Trophoblast cell (in vitro differentiated cells and primary cell): ENCODE measurements at regions not wholly inside any gene's neighbourhood (a gene's known extent, or its start where the extent isn't known, plus 50 kb on each side); places are given as distances from the start of the nearest gene placed in this dataset.

Experiments used
- DNase-seq, 2 donors: peaks; one replicate each; pipeline ENCODE4 v3.0.0-alpha.2; 2016
- H2AFZ ChIP-seq: 2 replicates; pipeline ENCODE4 v1.6.1; 2013; ENCODE audit warnings: low read length, moderate library complexity, mild to moderate bottlenecking; ENCODE audit not compliant: insufficient read depth, poor library complexity
- H2AK5ac ChIP-seq: 2 replicates; pipeline ENCODE4 v1.6.1; 2013; ENCODE audit warnings: mild to moderate bottlenecking, low read length
- H2BK120ac ChIP-seq: 2 replicates; pipeline ENCODE4 v1.6.1; 2013; ENCODE audit warnings: low read length, mild to moderate bottlenecking, moderate library complexity; ENCODE audit not compliant: insufficient read depth, poor library complexity
- H2BK12ac ChIP-seq: 2 replicates; pipeline ENCODE4 v1.6.1; 2013; ENCODE audit warnings: mild to moderate bottlenecking, low read length, moderate library complexity
- H2BK5ac ChIP-seq: 2 replicates; pipeline ENCODE4 v1.6.1; 2013; ENCODE audit warnings: low read length, low read depth, moderate library complexity, mild to moderate bottlenecking; ENCODE audit not compliant: poor library complexity
- H3K14ac ChIP-seq: 2 replicates; pipeline ENCODE4 v1.6.1; 2013; ENCODE audit warnings: mild to moderate bottlenecking, low read length
- H3K18ac ChIP-seq: 2 replicates; pipeline ENCODE4 v1.6.1; 2013; ENCODE audit warnings: mild to moderate bottlenecking, low read length
- H3K23ac ChIP-seq: 2 replicates; pipeline ENCODE4 v1.6.1; 2013; ENCODE audit warnings: low read length
- H3K27ac ChIP-seq: 2 replicates; pipeline ENCODE4 v1.5.1; 2013; ENCODE audit warnings: low read depth, mild to moderate bottlenecking, inconsistent platforms, low read length, moderate library complexity
- H3K27me3 ChIP-seq: 2 replicates; pipeline ENCODE4 v1.6.1; 2013; ENCODE audit warnings: inconsistent platforms, mild to moderate bottlenecking, low read length, moderate library complexity; ENCODE audit not compliant: insufficient read depth
- H3K36me3 ChIP-seq, 2 experiments: 1 replicate in 1 of 2; 2 replicates in 1 of 2; pipeline ENCODE4 v1.6.1; 2013; ENCODE audit warnings: low read length in 2 of 2, mild to moderate bottlenecking in 2 of 2, moderate library complexity in 1 of 2; ENCODE audit not compliant: insufficient read depth in 2 of 2, control insufficient read depth in 1 of 2
- H3K4ac ChIP-seq: 2 replicates; pipeline ENCODE4 v1.6.1; 2013; ENCODE audit warnings: low read depth, mild to moderate bottlenecking, low read length, moderate library complexity
- H3K4me1 ChIP-seq, 2 experiments: 1 replicate in 1 of 2; 2 replicates in 1 of 2; pipeline ENCODE4 v1.6.1; 2013; ENCODE audit warnings: low read length in 2 of 2, mild to moderate bottlenecking in 2 of 2, moderate library complexity in 1 of 2; ENCODE audit not compliant: insufficient read depth in 2 of 2, control insufficient read depth in 1 of 2
- H3K4me2 ChIP-seq: 2 replicates; pipeline ENCODE4 v1.6.1; 2013; ENCODE audit warnings: inconsistent platforms, mild to moderate bottlenecking, low read length, moderate library complexity
- H3K4me3 ChIP-seq: 2 replicates; pipeline ENCODE4 v1.5.1; 2013; ENCODE audit warnings: mild to moderate bottlenecking, low read depth, low read length, inconsistent platforms
- H3K79me1 ChIP-seq: one replicate; pipeline ENCODE4 v1.6.1; 2013; ENCODE audit warnings: low read length
- H3K79me2 ChIP-seq: 2 replicates; pipeline ENCODE4 v1.6.1; 2013; ENCODE audit warnings: low read length, mild to moderate bottlenecking; ENCODE audit not compliant: control insufficient read depth, insufficient read depth, poor library complexity
- H3K9ac ChIP-seq: 2 replicates; pipeline ENCODE4 v1.6.1; 2013; ENCODE audit warnings: mild to moderate bottlenecking, low read length
- H3K9me3 ChIP-seq: 2 replicates; pipeline ENCODE4 v1.6.1; 2013; ENCODE audit warnings: low read depth, mild to moderate bottlenecking, control low read depth, inconsistent platforms, low read length; ENCODE audit not compliant: insufficient read depth
- H4K12ac ChIP-seq: 2 replicates; pipeline ENCODE4 v1.6.1; 2013; ENCODE audit warnings: low read depth, mild to moderate bottlenecking, low read length, moderate library complexity
- H4K8ac ChIP-seq: 2 replicates; pipeline ENCODE4 v1.6.1; 2013; ENCODE audit warnings: low read depth, mild to moderate bottlenecking, low read length, moderate library complexity
- H4K91ac ChIP-seq: one replicate; pipeline ENCODE4 v1.6.1; 2013; ENCODE audit warnings: low read depth, mild to moderate bottlenecking, low read length, moderate library complexity
- WGBS: extraction: QIAGEN DNeasy Blood & Tissue Kit; methylation state at CpG from one replicate; pipeline ENCODE4 v1.1.7; 2013; ENCODE audit warnings: missing lambda C conversion rate; ENCODE audit not compliant: insufficient read length, insufficient coverage; ENCODE audit errors: extremely low coverage; 5-methylcytosine and 5-hydroxymethylcytosine counted together

DNA sequence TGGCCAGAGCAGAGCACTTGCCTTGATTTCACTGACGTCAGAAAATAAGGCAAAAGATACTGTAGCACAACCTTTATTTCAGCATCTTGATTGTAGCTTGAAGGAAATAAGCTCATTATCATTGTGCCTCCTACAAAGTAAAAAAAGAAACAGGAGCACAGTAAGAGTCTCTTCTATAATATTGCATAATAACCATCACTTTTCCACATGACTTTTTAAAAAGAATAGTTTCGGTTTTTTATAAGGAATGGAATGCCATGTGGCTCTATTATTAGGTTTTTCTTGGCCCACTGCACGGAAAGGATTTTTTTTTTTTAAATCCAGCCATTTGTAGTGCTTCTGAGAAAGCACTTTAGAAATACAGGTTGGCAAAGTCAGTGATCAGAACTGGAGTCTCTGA, 655.3 kb downstream of the LRRC70 start:
- H3K4me1 ChIP-seq: no peaks in the 10 kb centered on the region
- H3K4ac ChIP-seq: no peak overlapping the region
- WGBS: no CpG with 5 or more reads among the region's 3 CpGs
- no peak overlapping the region for H3K4me2 ChIP-seq
- H3K27ac ChIP-seq: no peak overlapping the region
- H3K36me3 ChIP-seq: no peaks in the 10 kb centered on the region
- no peaks in the 10 kb centered on the region for H3K27me3 ChIP-seq
- no peak overlapping the region for H2AK5ac ChIP-seq
- no peak overlapping the region for H2BK12ac ChIP-seq
- H3K79me1 ChIP-seq: no peaks in the 10 kb centered on the region
- H4K8ac ChIP-seq: no peak overlapping the region
- H3K14ac ChIP-seq: no peak overlapping the region
- H4K12ac ChIP-seq: no peak overlapping the region
- no peak overlapping the region for H4K91ac ChIP-seq
- H3K4me3 ChIP-seq: no peak overlapping the region
- no peaks in the 10 kb centered on the region for H3K79me2 ChIP-seq
- no peak overlapping the region for H2BK5ac ChIP-seq
- H3K9me3 ChIP-seq: no peaks in the 10 kb centered on the region
- no peak overlapping the region for H2BK120ac ChIP-seq
- no peak overlapping the region for H3K18ac ChIP-seq
- no peak overlapping the region for H3K9ac ChIP-seq
- H2AFZ ChIP-seq: no peak overlapping the region
- no peak for DNase-seq
- no peak overlapping the region for H3K23ac ChIP-seq

- Histone ChIP-seq H3K9me3 (no peaks in the 10 kb centered on the region), H3K27me3 (no peaks in the 10 kb centered on the region), H2AFZ (no peak overlapping the region), H3K9ac (no peak overlapping the region), H2BK12ac (no peak overlapping the region), H3K4ac (no peak overlapping the region), H2BK120ac (no peak overlapping the region), H2AK5ac (no peak overlapping the region), H3K4me3 (no peak overlapping the region), H3K14ac (no peak overlapping the region), H3K27ac (no peak overlapping the region), H3K36me3 (no peaks in the 10 kb centered on the region), H3K4me1 (no peaks in the 10 kb centered on the region), H3K18ac (no peak overlapping the region), H4K8ac (no peak overlapping the region), H2BK5ac (no peak overlapping the region), H3K23ac (no peak overlapping the region), H3K79me1 (no peaks in the 10 kb centered on the region), H3K4me2 (no peak overlapping the region), H4K12ac (no peak overlapping the region), H3K79me2 (no peaks in the 10 kb centered on the region), H4K91ac (no peak overlapping the region)
- DNase-seq: no peak
- WGBS: no CpG with 5 or more reads among the region's 1 CpG
These were observed 654.7 kb downstream of the LRRC70 start for GRCh38 chr5:63233361-63233760.

GRCh38 chr5:63230754-63231153, 652.1 kb downstream of the LRRC70 start:
- no peak overlapping the region for H3K9ac ChIP-seq
- no peaks in the 10 kb centered on the region for H3K36me3 ChIP-seq
- no peaks in the 10 kb centered on the region for H3K79me1 ChIP-seq
- H3K23ac ChIP-seq: no peak overlapping the region
- no peak overlapping the region for H3K4me2 ChIP-seq
- no peaks in the 10 kb centered on the region for H3K79me2 ChIP-seq
- H3K4me1 ChIP-seq: no peaks in the 10 kb centered on the region
- no peak overlapping the region for H2AFZ ChIP-seq
- no peak overlapping the region for H4K91ac ChIP-seq
- H2BK120ac ChIP-seq: no peak overlapping the region
- H4K12ac ChIP-seq: no peak overlapping the region
- DNase-seq: no peak
- no peak overlapping the region for H4K8ac ChIP-seq
- H2BK5ac ChIP-seq: no peak overlapping the region
- no peak overlapping the region for H3K27ac ChIP-seq
- no peaks in the 10 kb centered on the region for H3K27me3 ChIP-seq
- no CpG with 5 or more reads among the region's 2 CpGs for WGBS
- no peak overlapping the region for H2BK12ac ChIP-seq
- no peak overlapping the region for H3K18ac ChIP-seq
- no peak overlapping the region for H3K14ac ChIP-seq
- H3K4me3 ChIP-seq: no peak overlapping the region
- H3K4ac ChIP-seq: no peak overlapping the region
- H3K9me3 ChIP-seq: no peaks in the 10 kb centered on the region
- no peak overlapping the region for H2AK5ac ChIP-seq

- no peak for DNase-seq
- Histone ChIP-seq H3K27me3 (no peaks in the 10 kb centered on the region), H2AFZ (no peak overlapping the region), H2AK5ac (no peak overlapping the region), H3K27ac (no peak overlapping the region), H3K23ac (no peak overlapping the region), H4K12ac (no peak overlapping the region), H3K4me3 (no peak overlapping the region), H3K9ac (no peak overlapping the region), H2BK5ac (no peak overlapping the region), H2BK12ac (no peak overlapping the region), H2BK120ac (no peak overlapping the region), H3K4me2 (no peak overlapping the region), H3K36me3 (no peaks in the 10 kb centered on the region), H3K14ac (no peak overlapping the region), H4K91ac (no peak overlapping the region), H3K79me2 (no peaks in the 10 kb centered on the region), H3K18ac (no peak overlapping the region), H4K8ac (no peak overlapping the region), H3K4me1 (no peaks in the 10 kb centered on the region), H3K79me1 (no peaks in the 10 kb centered on the region), H3K4ac (no peak overlapping the region), H3K9me3 (no peaks in the 10 kb centered on the region)
- WGBS: no CpG with 5 or more reads among the region's 2 CpGs
These were observed 649.5 kb downstream of the LRRC70 start for GRCh38 chr5:63228154-63228553.
